ENCODE measurements at regions not wholly inside any gene's neighbourhood (a gene's known extent, or its start where the extent isn't known, plus 50 kb on each side); places are given as distances from the start of the nearest gene placed in this dataset.

- Mint-ChIP-seq H3K27ac (no peak overlapping the region), H3K4me1 (peaks cover 4% of the 10 kb centered on the region; the same call in 2 of the 3 replicates), H3K27me3 (ENCODE audit: insufficient read depth, low read depth, poor library complexity) (peaks cover 6% of the 10 kb centered on the region), H3K9me3 (0 out of 3 replicates have a peak, but pooled peaks cover 4% of the 10 kb centered on the region), H3K4me3 (no peak overlapping the region), H3K36me3 (ENCODE audit: low read depth) (peaks cover 4% of the 10 kb centered on the region; the same call in 2 of the 3 replicates)
- H3K27me3 ChIP-seq (ENCODE audit: insufficient read depth) = no peaks in the 10 kb centered on the region
- no peak overlapping the region for H3K4me2 ChIP-seq
- H2AFZ ChIP-seq = no peak overlapping the region
- H3K27ac ChIP-seq (ENCODE audit: low read depth) = no peak overlapping the region
- no peaks in the 10 kb centered on the region for H3K79me2 ChIP-seq (replicated peaks; ENCODE audit: insufficient read depth)
- ATAC-seq (no peak), DNase-seq (ENCODE audit: low spot score) (no peak)
- 0 out of 2 replicates have a peak, but pooled peaks cover 4% of the 10 kb centered on the region for H3K9me2 ChIP-seq (ENCODE audit: insufficient read depth)
- TF ChIP-seq, protein P1, sequence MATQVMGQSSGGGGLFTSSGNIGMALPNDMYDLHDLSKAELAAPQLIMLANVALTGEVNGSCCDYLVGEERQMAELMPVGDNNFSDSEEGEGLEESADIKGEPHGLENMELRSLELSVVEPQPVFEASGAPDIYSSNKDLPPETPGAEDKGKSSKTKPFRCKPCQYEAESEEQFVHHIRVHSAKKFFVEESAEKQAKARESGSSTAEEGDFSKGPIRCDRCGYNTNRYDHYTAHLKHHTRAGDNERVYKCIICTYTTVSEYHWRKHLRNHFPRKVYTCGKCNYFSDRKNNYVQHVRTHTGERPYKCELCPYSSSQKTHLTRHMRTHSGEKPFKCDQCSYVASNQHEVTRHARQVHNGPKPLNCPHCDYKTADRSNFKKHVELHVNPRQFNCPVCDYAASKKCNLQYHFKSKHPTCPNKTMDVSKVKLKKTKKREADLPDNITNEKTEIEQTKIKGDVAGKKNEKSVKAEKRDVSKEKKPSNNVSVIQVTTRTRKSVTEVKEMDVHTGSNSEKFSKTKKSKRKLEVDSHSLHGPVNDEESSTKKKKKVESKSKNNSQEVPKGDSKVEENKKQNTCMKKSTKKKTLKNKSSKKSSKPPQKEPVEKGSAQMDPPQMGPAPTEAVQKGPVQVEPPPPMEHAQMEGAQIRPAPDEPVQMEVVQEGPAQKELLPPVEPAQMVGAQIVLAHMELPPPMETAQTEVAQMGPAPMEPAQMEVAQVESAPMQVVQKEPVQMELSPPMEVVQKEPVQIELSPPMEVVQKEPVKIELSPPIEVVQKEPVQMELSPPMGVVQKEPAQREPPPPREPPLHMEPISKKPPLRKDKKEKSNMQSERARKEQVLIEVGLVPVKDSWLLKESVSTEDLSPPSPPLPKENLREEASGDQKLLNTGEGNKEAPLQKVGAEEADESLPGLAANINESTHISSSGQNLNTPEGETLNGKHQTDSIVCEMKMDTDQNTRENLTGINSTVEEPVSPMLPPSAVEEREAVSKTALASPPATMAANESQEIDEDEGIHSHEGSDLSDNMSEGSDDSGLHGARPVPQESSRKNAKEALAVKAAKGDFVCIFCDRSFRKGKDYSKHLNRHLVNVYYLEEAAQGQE (IDR thresholded peaks at IDR 0.05; ENCODE audit: unreplicated experiment) = no peak
- TF ChIP-seq ZNF331 (CRISPR knock-in tag; IDR thresholded peaks at IDR 0.05; ENCODE audit: low read depth) = no peak
- TF ChIP-seq ETS1 (IDR thresholded peaks at IDR 0.05) = no peak
- no peak for TF ChIP-seq ZNF462 (CRISPR knock-in tag; IDR thresholded peaks at IDR 0.05)
- no peak for TF ChIP-seq ZNF114 (CRISPR knock-in tag; IDR thresholded peaks at IDR 0.05)
- no peaks in the 10 kb centered on the region for H4K20me1 ChIP-seq (replicated peaks; ENCODE audit: insufficient read depth)
- no peaks in the 10 kb centered on the region for H3F3A ChIP-seq (replicated peaks; ENCODE audit: low read depth)
- H3K4me3 ChIP-seq = no peak overlapping the region
- no peaks in the 10 kb centered on the region for H3K36me3 ChIP-seq (ENCODE audit: insufficient read depth)
- H3K4me1 ChIP-seq (ENCODE audit: insufficient read depth) = no peaks in the 10 kb centered on the region
Measured at GRCh38 chr3:59117396-59117795, 67.6 kb upstream of the CFAP20DC start.
